ENCODE measurements at regions not wholly inside any gene's neighbourhood (a gene's known extent, or its start where the extent isn't known, plus 50 kb on each side); places are given as distances from the start of the nearest gene placed in this dataset.

DNA sequence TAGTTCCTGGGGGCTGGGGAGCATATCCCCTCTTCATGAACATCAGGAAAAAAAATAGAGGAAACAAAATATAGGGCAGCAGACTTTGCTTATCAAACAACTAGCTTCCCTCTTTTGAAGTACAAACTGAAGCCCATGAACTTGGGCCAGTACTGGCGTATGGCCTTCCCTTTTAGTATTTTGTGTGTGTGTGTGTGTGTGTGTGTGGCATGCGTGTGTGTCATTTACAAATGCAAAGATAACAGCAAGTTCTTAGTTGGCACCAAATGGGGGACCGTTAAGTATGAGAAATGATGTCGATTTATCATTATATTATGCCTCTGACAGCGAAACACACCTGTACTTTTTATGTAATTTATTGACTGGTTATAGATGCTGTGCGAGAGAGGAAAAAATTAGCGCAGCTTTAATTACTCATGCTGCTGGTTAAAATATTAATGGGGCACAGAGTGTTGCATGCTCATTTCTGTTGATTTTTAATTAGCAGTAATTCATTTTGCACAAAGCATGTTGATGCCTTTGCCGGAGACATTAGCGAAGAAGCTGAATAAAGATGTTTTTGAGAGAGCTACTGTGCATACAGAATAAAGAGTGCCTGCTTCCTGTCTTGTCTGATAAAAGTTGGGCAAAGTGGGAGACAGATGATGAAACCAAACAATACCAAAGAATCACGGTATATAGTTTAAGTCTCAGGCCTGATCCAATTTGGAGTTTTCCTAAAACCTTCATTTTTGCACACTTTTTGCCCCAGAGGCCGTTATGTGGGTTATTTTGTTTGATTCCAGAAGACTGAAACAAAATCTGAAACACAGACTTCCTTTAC, 297.1 kb downstream of the SATB1 start (continued):
- TF ChIP-seq, protein P1, sequence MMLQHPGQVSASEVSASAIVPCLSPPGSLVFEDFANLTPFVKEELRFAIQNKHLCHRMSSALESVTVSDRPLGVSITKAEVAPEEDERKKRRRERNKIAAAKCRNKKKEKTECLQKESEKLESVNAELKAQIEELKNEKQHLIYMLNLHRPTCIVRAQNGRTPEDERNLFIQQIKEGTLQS (IDR thresholded peaks at IDR 0.05; ENCODE audit: insufficient read depth, low read depth, low read length), result no peak
- no peak for TF ChIP-seq RFX5 (IDR thresholded peaks at IDR 0.05; ENCODE audit: borderline replicate concordance, low read depth, low read length)

Data from H1 (cell line).